ENCODE measurements at regions not wholly inside any gene's neighbourhood (a gene's known extent, or its start where the extent isn't known, plus 50 kb on each side); places are given as distances from the start of the nearest gene placed in this dataset.
A peak's percentile ranks its signal among the peaks of the same experiment; 100 is the strongest.

- Mint-ChIP-seq H3K4me1 (peaks cover 61% of the 10 kb centered on the region), H3K9me3 (ENCODE audit: insufficient read depth) (no peaks in the 10 kb centered on the region), H3K27ac (no peak overlapping the region), H3K27me3 (no peaks in the 10 kb centered on the region), H3K4me3 (peak overlapping the region; percentile 30)
- Histone ChIP-seq H3K4me2 (replicated peaks; ENCODE audit: low read depth, low read length, poor library complexity, severe bottlenecking) (peak overlapping the region; percentile 23), H3K9me3 (ENCODE audit: control extremely low read depth in 1 of 3, control insufficient read depth in 2 of 3, insufficient read depth in 1 of 3, low read length in 2 of 3) (no peaks in the 10 kb centered on the region), H2AFZ (ENCODE audit: insufficient read depth, low read depth, low read length, poor library complexity, severe bottlenecking) (no peak overlapping the region), H4K20me1 (ENCODE audit: control insufficient read depth, insufficient read depth, low read length, poor library complexity, severe bottlenecking) (peaks cover 41% of the 10 kb centered on the region), H3K9ac (ENCODE audit: low read length) (no peak overlapping the region), H3K27ac (ENCODE audit: low read length in 2 of 2) (peak overlapping the region in 1 of 2 donors; percentile 59), H3K27me3 (replicated peaks in 1 of 4; ENCODE audit: control extremely low read depth in 1 of 4, control insufficient read depth in 3 of 4, insufficient read depth in 4 of 4, low read length in 3 of 4) (no peaks in the 10 kb centered on the region), H3K4me3 (ENCODE audit: control extremely low read depth in 1 of 5, extremely low read depth in 1 of 5, insufficient read depth in 1 of 5, low read depth in 2 of 5, low read length in 4 of 5) (no peak overlapping the region), H3K79me2 (ENCODE audit: control insufficient read depth, insufficient read depth, low read length) (peaks cover 100% of the 10 kb centered on the region), H3K36me3 (replicated peaks in 1 of 2; ENCODE audit: control extremely low read depth in 1 of 2, control insufficient read depth in 1 of 2, extremely low read depth in 1 of 2, insufficient read depth in 2 of 2, low read length in 1 of 2) (peaks cover 0 to 14% of the 10 kb centered on the region in 2 experiments), H3K4me1 (ENCODE audit: control insufficient read depth in 2 of 2, insufficient read depth in 2 of 2, low read length in 2 of 2) (peaks cover 10 to 20% of the 10 kb centered on the region in 2 donors)
- ChIA-PET POLR2A (interaction anchor here (2.0 kb wide), 1 partner anchor 38 kb away, joined by 6 read pairs; a partner anchor contains a TSS), CTCF (interaction anchor here (0.9 to 2.3 kb wide), 7 partner anchors 10 to 65 kb away, joined by 3 to 31 read pairs (median 5); a partner anchor contains a TSS)
- intact Hi-C loops (cut with micrococcal nuclease): loop anchor here (2.0 kb wide), 2 partner anchors 39 to 447 kb away; no protein-coding TSS in a partner anchor
- ATAC-seq (ENCODE audit: low read depth): peak; percentile 33
- TF ChIP-seq CTCF (IDR thresholded peaks at IDR 0.05): no peak
- TF ChIP-seq EZH2 (IDR thresholded peaks at IDR 0.05; ENCODE audit: borderline replicate concordance, insufficient read depth, low read depth, low read length, poor library complexity, severe bottlenecking): no peak
- peak; percentile 22 for DNase-seq
- no CpG with 5 or more reads among the region's 1 CpG for WGBS (ENCODE audit: insufficient coverage)
Measured at GRCh38 chr18:46211816-46212215, 107.6 kb downstream of the HAUS1 start.

GRCh38 chr18:46212398-46212797 is 108.2 kb downstream of the HAUS1 start:
- Histone ChIP-seq H3K27ac (ENCODE audit: low read length in 2 of 2) (peak overlapping the region in 1 of 2 donors; percentile 59), H3K27me3 (replicated peaks in 1 of 4; ENCODE audit: control extremely low read depth in 1 of 4, control insufficient read depth in 3 of 4, insufficient read depth in 4 of 4, low read length in 3 of 4) (no peaks in the 10 kb centered on the region), H3K36me3 (replicated peaks in 1 of 2; ENCODE audit: control extremely low read depth in 1 of 2, control insufficient read depth in 1 of 2, extremely low read depth in 1 of 2, insufficient read depth in 2 of 2, low read length in 1 of 2) (peaks cover 0 to 19% of the 10 kb centered on the region in 2 experiments), H3K4me3 (ENCODE audit: control extremely low read depth in 1 of 5, extremely low read depth in 1 of 5, insufficient read depth in 1 of 5, low read depth in 2 of 5, low read length in 4 of 5) (no peak overlapping the region), H4K20me1 (ENCODE audit: control insufficient read depth, insufficient read depth, low read length, poor library complexity, severe bottlenecking) (peaks cover 42% of the 10 kb centered on the region), H3K4me1 (ENCODE audit: control insufficient read depth in 2 of 2, insufficient read depth in 2 of 2, low read length in 2 of 2) (peaks cover 10 to 20% of the 10 kb centered on the region in 2 donors), H3K9ac (ENCODE audit: low read length) (no peak overlapping the region), H2AFZ (ENCODE audit: insufficient read depth, low read depth, low read length, poor library complexity, severe bottlenecking) (no peak overlapping the region), H3K4me2 (replicated peaks; ENCODE audit: low read depth, low read length, poor library complexity, severe bottlenecking) (peak overlapping the region; percentile 23), H3K9me3 (ENCODE audit: control extremely low read depth in 1 of 3, control insufficient read depth in 2 of 3, insufficient read depth in 1 of 3, low read length in 2 of 3) (no peaks in the 10 kb centered on the region), H3K79me2 (ENCODE audit: control insufficient read depth, insufficient read depth, low read length) (peaks cover 100% of the 10 kb centered on the region)
- ATAC-seq (ENCODE audit: low read depth) (no peak), DNase-seq (no peak)
- Mint-ChIP-seq H3K4me3 (no peak overlapping the region), H3K27me3 (no peaks in the 10 kb centered on the region), H3K9me3 (ENCODE audit: insufficient read depth) (no peaks in the 10 kb centered on the region), H3K4me1 (peaks cover 64% of the 10 kb centered on the region), H3K27ac (peak overlapping the region; percentile 39)
- no peak for TF ChIP-seq EZH2 (IDR thresholded peaks at IDR 0.05; ENCODE audit: borderline replicate concordance, insufficient read depth, low read depth, low read length, poor library complexity, severe bottlenecking)
- TF ChIP-seq CTCF (IDR thresholded peaks at IDR 0.05): no peak
- ChIA-PET POLR2A (interaction anchor here (0.7 to 2.0 kb wide), 2 partner anchors 39 to 42 kb away, joined by 6 to 10 read pairs; a partner anchor contains a TSS), CTCF (interaction anchor here (0.7 to 2.3 kb wide), 10 partner anchors 10 to 68 kb away, joined by 3 to 31 read pairs (median 4); a partner anchor contains a TSS)
- WGBS (ENCODE audit: insufficient coverage): no CpG with 5 or more reads among the region's 2 CpGs
- intact Hi-C loops (cut with micrococcal nuclease): loop anchor here (2.0 kb wide), 1 partner anchor 38 kb away; no protein-coding TSS in a partner anchor

Data from B cell (primary cell).